Trophoblast cell (in vitro differentiated cells and primary cell): ENCODE measurements at regions not wholly inside any gene's neighbourhood (a gene's known extent, or its start where the extent isn't known, plus 50 kb on each side); places are given as distances from the start of the nearest gene placed in this dataset.

ENCODE experiments used
- DNase-seq, 2 donors: peaks; one replicate each; pipeline ENCODE4 v3.0.0-alpha.2; 2016
- H2AFZ ChIP-seq: 2 replicates; pipeline ENCODE4 v1.6.1; 2013; ENCODE audit warnings: low read length, moderate library complexity, mild to moderate bottlenecking; ENCODE audit not compliant: insufficient read depth, poor library complexity
- H2AK5ac ChIP-seq: 2 replicates; pipeline ENCODE4 v1.6.1; 2013; ENCODE audit warnings: mild to moderate bottlenecking, low read length
- H2BK120ac ChIP-seq: 2 replicates; pipeline ENCODE4 v1.6.1; 2013; ENCODE audit warnings: low read length, mild to moderate bottlenecking, moderate library complexity; ENCODE audit not compliant: insufficient read depth, poor library complexity
- H2BK12ac ChIP-seq: 2 replicates; pipeline ENCODE4 v1.6.1; 2013; ENCODE audit warnings: mild to moderate bottlenecking, low read length, moderate library complexity
- H2BK5ac ChIP-seq: 2 replicates; pipeline ENCODE4 v1.6.1; 2013; ENCODE audit warnings: low read length, low read depth, moderate library complexity, mild to moderate bottlenecking; ENCODE audit not compliant: poor library complexity
- H3K14ac ChIP-seq: 2 replicates; pipeline ENCODE4 v1.6.1; 2013; ENCODE audit warnings: mild to moderate bottlenecking, low read length
- H3K18ac ChIP-seq: 2 replicates; pipeline ENCODE4 v1.6.1; 2013; ENCODE audit warnings: mild to moderate bottlenecking, low read length
- H3K23ac ChIP-seq: 2 replicates; pipeline ENCODE4 v1.6.1; 2013; ENCODE audit warnings: low read length
- H3K27ac ChIP-seq: 2 replicates; pipeline ENCODE4 v1.5.1; 2013; ENCODE audit warnings: low read depth, mild to moderate bottlenecking, inconsistent platforms, low read length, moderate library complexity
- H3K27me3 ChIP-seq: 2 replicates; pipeline ENCODE4 v1.6.1; 2013; ENCODE audit warnings: inconsistent platforms, mild to moderate bottlenecking, low read length, moderate library complexity; ENCODE audit not compliant: insufficient read depth
- H3K36me3 ChIP-seq, 2 experiments: 1 replicate in 1 of 2; 2 replicates in 1 of 2; pipeline ENCODE4 v1.6.1; 2013; ENCODE audit warnings: low read length in 2 of 2, mild to moderate bottlenecking in 2 of 2, moderate library complexity in 1 of 2; ENCODE audit not compliant: insufficient read depth in 2 of 2, control insufficient read depth in 1 of 2
- H3K4ac ChIP-seq: 2 replicates; pipeline ENCODE4 v1.6.1; 2013; ENCODE audit warnings: low read depth, mild to moderate bottlenecking, low read length, moderate library complexity
- H3K4me1 ChIP-seq, 2 experiments: 1 replicate in 1 of 2; 2 replicates in 1 of 2; pipeline ENCODE4 v1.6.1; 2013; ENCODE audit warnings: low read length in 2 of 2, mild to moderate bottlenecking in 2 of 2, moderate library complexity in 1 of 2; ENCODE audit not compliant: insufficient read depth in 2 of 2, control insufficient read depth in 1 of 2
- H3K4me2 ChIP-seq: 2 replicates; pipeline ENCODE4 v1.6.1; 2013; ENCODE audit warnings: inconsistent platforms, mild to moderate bottlenecking, low read length, moderate library complexity
- H3K4me3 ChIP-seq: 2 replicates; pipeline ENCODE4 v1.5.1; 2013; ENCODE audit warnings: mild to moderate bottlenecking, low read depth, low read length, inconsistent platforms
- H3K79me1 ChIP-seq: one replicate; pipeline ENCODE4 v1.6.1; 2013; ENCODE audit warnings: low read length
- H3K79me2 ChIP-seq: 2 replicates; pipeline ENCODE4 v1.6.1; 2013; ENCODE audit warnings: low read length, mild to moderate bottlenecking; ENCODE audit not compliant: control insufficient read depth, insufficient read depth, poor library complexity
- H3K9ac ChIP-seq: 2 replicates; pipeline ENCODE4 v1.6.1; 2013; ENCODE audit warnings: mild to moderate bottlenecking, low read length
- H3K9me3 ChIP-seq: 2 replicates; pipeline ENCODE4 v1.6.1; 2013; ENCODE audit warnings: low read depth, mild to moderate bottlenecking, control low read depth, inconsistent platforms, low read length; ENCODE audit not compliant: insufficient read depth
- H4K12ac ChIP-seq: 2 replicates; pipeline ENCODE4 v1.6.1; 2013; ENCODE audit warnings: low read depth, mild to moderate bottlenecking, low read length, moderate library complexity
- H4K8ac ChIP-seq: 2 replicates; pipeline ENCODE4 v1.6.1; 2013; ENCODE audit warnings: low read depth, mild to moderate bottlenecking, low read length, moderate library complexity
- H4K91ac ChIP-seq: one replicate; pipeline ENCODE4 v1.6.1; 2013; ENCODE audit warnings: low read depth, mild to moderate bottlenecking, low read length, moderate library complexity
- WGBS: extraction: QIAGEN DNeasy Blood & Tissue Kit; methylation state at CpG from one replicate; pipeline ENCODE4 v1.1.7; 2013; ENCODE audit warnings: missing lambda C conversion rate; ENCODE audit not compliant: insufficient read length, insufficient coverage; ENCODE audit errors: extremely low coverage; 5-methylcytosine and 5-hydroxymethylcytosine counted together

- Histone ChIP-seq H3K9me3 (peaks cover 2% of the 10 kb centered on the region), H3K36me3 (no peaks in the 10 kb centered on the region), H3K4me1 (no peaks in the 10 kb centered on the region), H4K12ac (no peak overlapping the region), H2BK120ac (no peak overlapping the region), H3K4me2 (no peak overlapping the region), H2AK5ac (no peak overlapping the region), H3K9ac (no peak overlapping the region), H4K91ac (no peak overlapping the region), H2BK5ac (no peak overlapping the region), H3K14ac (no peak overlapping the region), H3K23ac (no peak overlapping the region), H3K4me3 (no peak overlapping the region), H3K18ac (no peak overlapping the region), H2BK12ac (no peak overlapping the region), H3K79me2 (no peaks in the 10 kb centered on the region), H3K4ac (no peak overlapping the region), H3K79me1 (no peaks in the 10 kb centered on the region), H3K27me3 (peaks cover 2% of the 10 kb centered on the region), H4K8ac (no peak overlapping the region), H3K27ac (no peak overlapping the region), H2AFZ (no peak overlapping the region)
- DNase-seq, result no peak
- WGBS, result no CpG with 5 or more reads among the region's 3 CpGs
Observed at GRCh38 chr18:47418746-47419145, 167.3 kb upstream of the SKOR2 start.

- Histone ChIP-seq H3K9me3 (peaks cover 2% of the 10 kb centered on the region), H3K36me3 (no peaks in the 10 kb centered on the region), H3K23ac (no peak overlapping the region), H2BK5ac (no peak overlapping the region), H3K4me2 (no peak overlapping the region), H2BK12ac (no peak overlapping the region), H4K8ac (no peak overlapping the region), H4K91ac (no peak overlapping the region), H3K9ac (no peak overlapping the region), H2AK5ac (no peak overlapping the region), H2BK120ac (no peak overlapping the region), H3K79me1 (no peaks in the 10 kb centered on the region), H3K27me3 (peaks cover 2% of the 10 kb centered on the region), H3K4ac (no peak overlapping the region), H4K12ac (no peak overlapping the region), H3K79me2 (no peaks in the 10 kb centered on the region), H3K14ac (no peak overlapping the region), H2AFZ (no peak overlapping the region), H3K27ac (no peak overlapping the region), H3K4me3 (no peak overlapping the region), H3K18ac (no peak overlapping the region), H3K4me1 (no peaks in the 10 kb centered on the region)
- DNase-seq, result no peak
- WGBS, result no CpG with 5 or more reads among the region's 2 CpGs
Observed at GRCh38 chr18:47417807-47418206, 166.3 kb upstream of the SKOR2 start.

- H3K14ac ChIP-seq, result no peak overlapping the region
- DNase-seq, result no peak
- H4K8ac ChIP-seq, result no peak overlapping the region
- no peak overlapping the region for H3K27ac ChIP-seq
- no peaks in the 10 kb centered on the region for H3K79me2 ChIP-seq
- WGBS, result no CpG with 5 or more reads among the region's 4 CpGs
- no peak overlapping the region for H3K4ac ChIP-seq
- H3K9me3 ChIP-seq, result peaks cover 2% of the 10 kb centered on the region
- H3K36me3 ChIP-seq, result no peaks in the 10 kb centered on the region
- no peak overlapping the region for H3K4me2 ChIP-seq
- H2AK5ac ChIP-seq, result no peak overlapping the region
- no peak overlapping the region for H4K91ac ChIP-seq
- no peak overlapping the region for H3K23ac ChIP-seq
- no peak overlapping the region for H3K9ac ChIP-seq
- H3K79me1 ChIP-seq, result no peaks in the 10 kb centered on the region
- no peak overlapping the region for H2BK120ac ChIP-seq
- H3K4me3 ChIP-seq, result no peak overlapping the region
- no peak overlapping the region for H2BK12ac ChIP-seq
- H2AFZ ChIP-seq, result no peak overlapping the region
- no peak overlapping the region for H2BK5ac ChIP-seq
- no peaks in the 10 kb centered on the region for H3K4me1 ChIP-seq
- H3K18ac ChIP-seq, result no peak overlapping the region
- H4K12ac ChIP-seq, result no peak overlapping the region
- H3K27me3 ChIP-seq, result peaks cover 2% of the 10 kb centered on the region
Observed at GRCh38 chr18:47415881-47416280, 164.4 kb upstream of the SKOR2 start.

- Histone ChIP-seq H2BK120ac (no peak overlapping the region), H3K79me1 (no peaks in the 10 kb centered on the region), H4K91ac (no peak overlapping the region), H3K79me2 (no peaks in the 10 kb centered on the region), H3K18ac (no peak overlapping the region), H4K8ac (no peak overlapping the region), H2BK12ac (no peak overlapping the region), H4K12ac (no peak overlapping the region), H3K27ac (no peak overlapping the region), H3K14ac (no peak overlapping the region), H3K9ac (no peak overlapping the region), H2AK5ac (no peak overlapping the region), H3K4me2 (no peak overlapping the region), H2BK5ac (no peak overlapping the region), H3K4me1 (no peaks in the 10 kb centered on the region), H2AFZ (no peak overlapping the region), H3K27me3 (no peaks in the 10 kb centered on the region), H3K4ac (no peak overlapping the region), H3K23ac (no peak overlapping the region), H3K4me3 (no peak overlapping the region), H3K36me3 (no peaks in the 10 kb centered on the region), H3K9me3 (peaks cover 2% of the 10 kb centered on the region)
- DNase-seq, result no peak
- no CpG with 5 or more reads among the region's 2 CpGs for WGBS
Observed at GRCh38 chr18:47413327-47413726, 161.9 kb upstream of the SKOR2 start.
